H9 (cell line): ENCODE measurements at regions not wholly inside any gene's neighbourhood (a gene's known extent, or its start where the extent isn't known, plus 50 kb on each side); places are given as distances from the start of the nearest gene placed in this dataset.

ENCODE experiments used
- DNase-seq: peaks from one replicate; pipeline ENCODE4 v3.0.0-alpha.2; 2017
- H2AFZ ChIP-seq: one replicate; pipeline ENCODE4 v1.6.1; 2013; ENCODE audit warnings: mild to moderate bottlenecking, low read length, control low read depth, moderate library complexity
- H2AK5ac ChIP-seq: 2 replicates; pipeline ENCODE4 v1.6.1; 2013; ENCODE audit warnings: low read length, control low read depth, mixed read lengths; ENCODE audit not compliant: insufficient read length
- H2BK120ac ChIP-seq: one replicate; pipeline ENCODE4 v1.6.1; 2013; ENCODE audit warnings: low read depth, mild to moderate bottlenecking, low read length, control low read depth, inconsistent platforms; ENCODE audit not compliant: poor library complexity, severe bottlenecking
- H2BK12ac ChIP-seq: 2 replicates; pipeline ENCODE4 v1.6.1; 2013; ENCODE audit warnings: low read length, control low read depth, mixed read lengths, low read depth; ENCODE audit not compliant: insufficient read length
- H2BK15ac ChIP-seq: 2 replicates; pipeline ENCODE4 v1.6.1; 2013; ENCODE audit warnings: low read depth, low read length, control low read depth
- H2BK20ac ChIP-seq: one replicate; pipeline ENCODE4 v1.6.1; 2013; ENCODE audit warnings: low read depth, mild to moderate bottlenecking, low read length, control low read depth, inconsistent platforms; ENCODE audit not compliant: poor library complexity, severe bottlenecking
- H2BK5ac ChIP-seq: 2 replicates; pipeline ENCODE4 v1.6.1; 2013; ENCODE audit warnings: low read length, control low read depth, mixed read lengths; ENCODE audit not compliant: insufficient read length
- H3K14ac ChIP-seq: 2 replicates; pipeline ENCODE4 v1.6.1; 2013; ENCODE audit warnings: low read length, control low read depth; ENCODE audit not compliant: insufficient read depth
- H3K18ac ChIP-seq: 2 replicates; pipeline ENCODE4 v1.6.1; 2013; ENCODE audit warnings: low read depth, mild to moderate bottlenecking, mixed read lengths, low read length, control low read depth; ENCODE audit not compliant: insufficient read length
- H3K23ac ChIP-seq: 2 replicates; pipeline ENCODE4 v1.6.1; 2013; ENCODE audit warnings: low read length, control low read depth, mixed read lengths, low read depth; ENCODE audit not compliant: insufficient read length
- H3K23me2 ChIP-seq: 2 replicates; pipeline ENCODE4 v1.6.1; 2013; ENCODE audit warnings: low read depth, mild to moderate bottlenecking, mixed read lengths, low read length, control low read depth; ENCODE audit not compliant: insufficient read length, poor library complexity, severe bottlenecking
- H3K27ac ChIP-seq: 2 replicates; pipeline ENCODE4 v1.5.1; 2013; ENCODE audit warnings: low read length, control low read depth, mixed read lengths, low read depth; ENCODE audit not compliant: insufficient read length
- H3K27me3 ChIP-seq: 2 replicates; pipeline ENCODE4 v1.6.1; 2013; ENCODE audit warnings: low read length, control low read depth, inconsistent platforms; ENCODE audit not compliant: insufficient read depth
- H3K4ac ChIP-seq: 2 replicates; pipeline ENCODE4 v1.6.1; 2013; ENCODE audit warnings: low read depth, mild to moderate bottlenecking, control low read depth, inconsistent platforms, low read length, moderate library complexity
- H3K4me1 ChIP-seq: 2 replicates; pipeline ENCODE4 v1.6.1; 2013; ENCODE audit warnings: low read length, control low read depth, inconsistent platforms; ENCODE audit not compliant: insufficient read depth
- H3K4me2 ChIP-seq: 2 replicates; pipeline ENCODE4 v1.6.1; 2013; ENCODE audit warnings: low read length, control low read depth, mixed read lengths; ENCODE audit not compliant: insufficient read length, insufficient read depth
- H3K56ac ChIP-seq: 2 replicates; pipeline ENCODE4 v1.6.1; 2013; ENCODE audit warnings: low read depth, mild to moderate bottlenecking, mixed read lengths, low read length, control low read depth; ENCODE audit not compliant: insufficient read length
- H3K79me1 ChIP-seq: 2 replicates; pipeline ENCODE4 v1.6.1; 2013; ENCODE audit warnings: low read depth, mild to moderate bottlenecking, moderate library complexity, low read length, control low read depth, inconsistent platforms; ENCODE audit not compliant: insufficient read depth, poor library complexity, severe bottlenecking
- H3K79me2 ChIP-seq: 2 replicates; pipeline ENCODE4 v1.6.1; 2013; ENCODE audit warnings: low read length, control low read depth, inconsistent platforms; ENCODE audit not compliant: insufficient read depth
- H3K9ac ChIP-seq: 2 replicates; pipeline ENCODE4 v1.6.1; 2013; ENCODE audit warnings: low read length, control low read depth, mixed read lengths; ENCODE audit not compliant: insufficient read length; ENCODE audit errors: extremely low read depth
- H3K9me3 ChIP-seq: one replicate; pipeline ENCODE4 v1.6.1; 2013; ENCODE audit warnings: low read depth, low read length, inconsistent platforms; ENCODE audit not compliant: control insufficient read depth
- H3T11ph ChIP-seq: one replicate; pipeline ENCODE4 v1.6.1; 2013; ENCODE audit warnings: mild to moderate bottlenecking, low read length, control low read depth, inconsistent platforms
- H4K20me1 ChIP-seq: one replicate; pipeline ENCODE4 v1.6.1; 2013; ENCODE audit not compliant: control insufficient read depth, insufficient read length, insufficient read depth
- H4K5ac ChIP-seq: 2 replicates; pipeline ENCODE4 v1.6.1; 2013; ENCODE audit warnings: low read depth, mild to moderate bottlenecking, mixed read lengths, low read length, control low read depth; ENCODE audit not compliant: insufficient read length
- H4K8ac ChIP-seq: replicated peaks from 2 replicates; pipeline ENCODE4 v1.6.1; 2013; ENCODE audit warnings: low read length, control low read depth, mixed read lengths, low read depth; ENCODE audit not compliant: insufficient read length
- H4K91ac ChIP-seq: 2 replicates; pipeline ENCODE4 v1.6.1; 2013; ENCODE audit warnings: low read depth, mild to moderate bottlenecking, moderate library complexity, mixed read lengths, low read length, control low read depth; ENCODE audit not compliant: insufficient read length
- H3K27ac Mint-ChIP-seq, 3 experiments: 2 replicates in 2 of 3; 3 replicates in 1 of 3; pipeline ENCODE4 v1.8.0; 2020 to 2021; ENCODE audit warnings: mixed read lengths in 3 of 3, mild to moderate bottlenecking in 1 of 3, moderate library complexity in 1 of 3
- H3K27me3 Mint-ChIP-seq: 2 replicates; pipeline ENCODE4 v1.8.0; 2021; ENCODE audit warnings: low read depth, mild to moderate bottlenecking, moderate library complexity, mixed read lengths
- H3K36me3 Mint-ChIP-seq, 3 experiments: 2 replicates in 2 of 3; 3 replicates in 1 of 3; pipeline ENCODE4 v1.8.0; 2020 to 2021; ENCODE audit warnings: low read depth in 3 of 3, mixed read lengths in 3 of 3; ENCODE audit not compliant: insufficient read depth in 1 of 3
- H3K4me1 Mint-ChIP-seq, 2 experiments: 2 replicates each; pipeline ENCODE4 v1.8.0; 2020; ENCODE audit warnings: mixed read lengths in 2 of 2
- H3K4me3 Mint-ChIP-seq, 2 experiments: 2 replicates in 1 of 2; 3 replicates in 1 of 2; pipeline ENCODE4 v1.8.0; 2020 to 2021; ENCODE audit warnings: mild to moderate bottlenecking in 2 of 2, mixed read lengths in 2 of 2, moderate library complexity in 1 of 2
- H3K9me3 Mint-ChIP-seq, 2 experiments: 2 replicates in 1 of 2; 3 replicates in 1 of 2; pipeline ENCODE4 v1.8.0; 2020; ENCODE audit warnings: mild to moderate bottlenecking in 2 of 2, mixed read lengths in 2 of 2, moderate library complexity in 1 of 2
- WGBS: extraction: QIAGEN DNeasy Blood & Tissue Kit; methylation state at CpG from one replicate; pipeline ENCODE4 v1.1.7; 2013; ENCODE audit warnings: missing lambda C conversion rate, low lambda C conversion rate, mixed read lengths; ENCODE audit not compliant: insufficient read length; ENCODE audit errors: extremely low coverage; 5-methylcytosine and 5-hydroxymethylcytosine counted together
- TF ChIP-seq, protein P1 (sequence below): fragments of 200-600 bp; sonication (generic); conservative IDR thresholded peaks from 3 replicates; pipeline ENCODE4 v1.8.0; 2021; ENCODE audit warnings: antibody characterized with exemption, mild to moderate bottlenecking

DNA sequence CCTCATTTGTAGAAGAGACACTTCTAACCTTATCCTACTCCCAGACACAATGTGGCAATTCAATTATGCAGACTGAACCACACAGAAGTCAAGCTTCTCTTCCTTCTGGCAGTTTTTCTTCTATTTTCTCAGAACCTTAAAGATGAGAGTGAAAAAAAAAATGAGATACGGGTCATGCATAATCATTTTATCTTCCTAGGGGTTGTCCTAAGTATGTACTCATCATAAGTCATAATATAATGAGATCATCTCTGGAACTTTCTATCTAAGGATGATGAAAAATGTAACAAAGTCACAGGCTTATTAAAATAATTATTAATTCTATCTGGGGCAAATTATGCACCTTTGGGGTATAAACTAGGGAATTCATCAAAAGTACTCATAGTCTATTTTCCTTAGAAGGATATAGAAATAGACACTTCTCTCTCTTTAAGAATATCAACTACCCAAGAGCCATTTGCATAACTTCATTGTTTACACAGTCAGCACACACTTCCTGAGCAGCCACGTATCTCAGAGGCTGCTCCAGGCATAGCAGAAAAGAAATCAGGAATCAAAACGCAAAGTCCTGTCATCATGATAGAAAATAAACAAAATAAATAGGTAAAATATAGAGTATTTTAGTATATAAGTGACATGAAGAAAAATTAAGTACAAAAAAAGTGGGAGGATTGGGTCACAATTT lies 345.9 kb upstream of the SPHKAP start:
- Histone ChIP-seq H2BK120ac (no peak overlapping the region), H3K23ac (no peak overlapping the region), H3K27me3 (no peaks in the 10 kb centered on the region), H3K27ac (no peak overlapping the region), H3K56ac (no peak overlapping the region), H3T11ph (no peak overlapping the region), H2AFZ (no peak overlapping the region), H4K20me1 (no peaks in the 10 kb centered on the region), H3K14ac (no peak overlapping the region), H3K18ac (no peak overlapping the region), H4K5ac (no peak overlapping the region), H3K4me1 (peaks cover 2% of the 10 kb centered on the region; the same call in 1 of the 2 replicates), H3K79me1 (no peaks in the 10 kb centered on the region), H2BK12ac (no peak overlapping the region), H3K4ac (no peak overlapping the region), H3K4me2 (no peak overlapping the region), H2BK5ac (no peak overlapping the region), H4K91ac (no peak overlapping the region), H4K8ac (no peak overlapping the region), H3K79me2 (no peaks in the 10 kb centered on the region), H3K9me3 (no peaks in the 10 kb centered on the region), H2AK5ac (no peak overlapping the region), H2BK20ac (no peak overlapping the region), H3K9ac (no peak overlapping the region), H2BK15ac (no peak overlapping the region), H3K23me2 (no peaks in the 10 kb centered on the region)
- H3K9me3 Mint-ChIP-seq = peaks cover 26 to 43% of the 10 kb centered on the region in 2 experiments
- peaks cover 8 to 12% of the 10 kb centered on the region in 2 experiments; a peak in 3 of 4 replicates for H3K4me1 Mint-ChIP-seq
- TF ChIP-seq, protein P1, sequence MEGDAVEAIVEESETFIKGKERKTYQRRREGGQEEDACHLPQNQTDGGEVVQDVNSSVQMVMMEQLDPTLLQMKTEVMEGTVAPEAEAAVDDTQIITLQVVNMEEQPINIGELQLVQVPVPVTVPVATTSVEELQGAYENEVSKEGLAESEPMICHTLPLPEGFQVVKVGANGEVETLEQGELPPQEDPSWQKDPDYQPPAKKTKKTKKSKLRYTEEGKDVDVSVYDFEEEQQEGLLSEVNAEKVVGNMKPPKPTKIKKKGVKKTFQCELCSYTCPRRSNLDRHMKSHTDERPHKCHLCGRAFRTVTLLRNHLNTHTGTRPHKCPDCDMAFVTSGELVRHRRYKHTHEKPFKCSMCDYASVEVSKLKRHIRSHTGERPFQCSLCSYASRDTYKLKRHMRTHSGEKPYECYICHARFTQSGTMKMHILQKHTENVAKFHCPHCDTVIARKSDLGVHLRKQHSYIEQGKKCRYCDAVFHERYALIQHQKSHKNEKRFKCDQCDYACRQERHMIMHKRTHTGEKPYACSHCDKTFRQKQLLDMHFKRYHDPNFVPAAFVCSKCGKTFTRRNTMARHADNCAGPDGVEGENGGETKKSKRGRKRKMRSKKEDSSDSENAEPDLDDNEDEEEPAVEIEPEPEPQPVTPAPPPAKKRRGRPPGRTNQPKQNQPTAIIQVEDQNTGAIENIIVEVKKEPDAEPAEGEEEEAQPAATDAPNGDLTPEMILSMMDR = no peak
- peaks cover 22 to 37% (median 29%) of the 10 kb centered on the region in 3 experiments for H3K36me3 Mint-ChIP-seq
- no CpG with 5 or more reads among the region's 3 CpGs for WGBS
- no peak overlapping the region for H3K27ac Mint-ChIP-seq
- no peak overlapping the region for H3K4me3 Mint-ChIP-seq
- H3K27me3 Mint-ChIP-seq = no peaks in the 10 kb centered on the region
- no peak for DNase-seq
